Esophagus squamous epithelium (tissue), 4 donors: ENCODE measurements at regions not wholly inside any gene's neighbourhood (a gene's known extent, or its start where the extent isn't known, plus 50 kb on each side); places are given as distances from the start of the nearest gene placed in this dataset.

Experiments
- CTCF ChIP-seq, 6 experiments: fragments of 450-650 bp in 4 of 6; fragments of 200-600 bp in 2 of 6; sonication (generic) in 2 of 6; IDR thresholded peaks; one replicate each; pipeline ENCODE4 v1.5.1; 2016 to 2019; ENCODE audit warnings: antibody characterized with exemption in 6 of 6, mild to moderate bottlenecking in 4 of 6, moderate library complexity in 4 of 6
- POLR2A ChIP-seq, 4 donors: fragments of 450-650 bp; IDR thresholded peaks; one replicate each; pipeline ENCODE4 v1.6.1; 2017; ENCODE audit warnings: antibody characterized with exemption in 4 of 4, mild to moderate bottlenecking in 4 of 4, moderate library complexity in 3 of 4

- TF ChIP-seq CTCF (IDR thresholded peaks at IDR 0.05) (no peak), POLR2A (IDR thresholded peaks at IDR 0.05) (no peak)
These were observed 477.2 kb downstream of the EPM2A start for GRCh38 chr6:145258122-145258521.
